Stimulated activated memory B cell treated with anti-CD40 and anti-IgM and Interleukin-4, amounts not matched to agents 10 μg/mL and 1 μg/mL and 100 μg/mL, for 72 hours (primary cell): ENCODE measurements at regions not wholly inside any gene's neighbourhood (a gene's known extent, or its start where the extent isn't known, plus 50 kb on each side); places are given as distances from the start of the nearest gene placed in this dataset.
"Not testable (repeated sequence)": the region's sequence is repeated elsewhere in the genome, so short reads cannot be mapped to it uniquely, and the experiment has no call there.

Experiments used
- ATAC-seq: fragments of 150-1000 bp; cut with Tn5 transposase; 2 replicates; pipeline ENCODE4 v1.10.0; 2021
- H3K27ac Mint-ChIP-seq: one replicate; pipeline ENCODE4 v1.8.0; 2022; ENCODE audit warnings: mild to moderate bottlenecking, mixed read lengths
- H3K27me3 Mint-ChIP-seq: one replicate; pipeline ENCODE4 v1.8.0; 2022; ENCODE audit warnings: mixed read lengths
- H3K36me3 Mint-ChIP-seq: one replicate; pipeline ENCODE4 v1.8.0; 2022; ENCODE audit warnings: mixed read lengths
- H3K4me1 Mint-ChIP-seq: one replicate; pipeline ENCODE4 v1.8.0; 2022; ENCODE audit warnings: mixed read lengths
- H3K4me3 Mint-ChIP-seq: one replicate; pipeline ENCODE4 v1.8.0; 2022; ENCODE audit warnings: mild to moderate bottlenecking, moderate library complexity, mixed read lengths
- H3K9me3 Mint-ChIP-seq: one replicate; pipeline ENCODE4 v1.8.0; 2022; ENCODE audit warnings: mixed read lengths

DNA sequence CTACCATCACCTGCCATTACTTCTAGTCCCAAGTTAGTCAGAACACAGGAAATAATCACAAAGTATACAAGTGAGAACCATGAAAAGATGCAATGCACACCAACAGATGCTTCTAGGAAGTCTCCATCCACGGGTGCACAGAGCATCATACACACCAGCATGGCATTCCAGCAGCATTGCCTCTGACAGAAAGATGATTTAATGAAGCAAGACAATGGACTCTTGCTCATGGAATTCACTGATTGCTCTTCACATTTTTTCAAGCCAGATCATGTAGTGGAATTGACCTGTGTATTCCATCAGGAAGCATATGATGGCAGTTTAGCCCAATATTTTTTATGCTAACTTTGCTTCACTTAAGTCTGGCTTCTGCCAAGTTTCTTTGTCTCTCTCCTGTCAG is 406.3 kb upstream of the RGS17 start:
- no peaks in the 10 kb centered on the region for H3K36me3 Mint-ChIP-seq
- H3K9me3 Mint-ChIP-seq, result no peaks in the 10 kb centered on the region
- ATAC-seq, result no peak
- no peak overlapping the region for H3K27ac Mint-ChIP-seq
- no peaks in the 10 kb centered on the region for H3K4me1 Mint-ChIP-seq
- no peak overlapping the region for H3K4me3 Mint-ChIP-seq
- H3K27me3 Mint-ChIP-seq, result no peaks in the 10 kb centered on the region

DNA sequence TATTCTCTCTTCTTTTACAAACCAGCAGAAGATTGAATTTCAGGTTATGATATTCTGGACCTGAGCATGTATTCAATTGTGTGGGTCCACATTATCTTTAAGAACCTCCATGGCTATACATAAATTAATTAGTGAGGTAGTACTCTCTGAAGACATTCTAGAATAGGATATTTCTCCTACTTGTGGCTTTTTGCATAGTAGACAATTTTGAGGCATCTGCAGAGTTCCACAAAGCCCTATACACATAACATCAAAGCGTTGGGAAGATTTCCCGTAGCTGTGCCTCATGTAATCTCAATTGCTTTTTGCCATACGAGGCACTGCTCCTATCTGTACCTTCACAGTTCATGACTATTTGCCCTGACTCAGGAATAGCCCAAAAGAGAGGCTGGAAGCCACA is 395.4 kb upstream of the RGS17 start:
- Mint-ChIP-seq H3K4me1 (no peaks in the 10 kb centered on the region), H3K36me3 (no peaks in the 10 kb centered on the region), H3K27me3 (no peaks in the 10 kb centered on the region), H3K27ac (no peak overlapping the region), H3K9me3 (peaks cover 6% of the 10 kb centered on the region), H3K4me3 (no peak overlapping the region)
- ATAC-seq, result no peak

- ATAC-seq, result no peak
- H3K27ac Mint-ChIP-seq, result no peak overlapping the region
- H3K36me3 Mint-ChIP-seq, result no peaks in the 10 kb centered on the region
- H3K4me3 Mint-ChIP-seq, result no peak overlapping the region
- no peaks in the 10 kb centered on the region for H3K4me1 Mint-ChIP-seq
- no peaks in the 10 kb centered on the region for H3K27me3 Mint-ChIP-seq
- peaks cover 4% of the 10 kb centered on the region for H3K9me3 Mint-ChIP-seq
Measured at GRCh38 chr6:153525998-153526397, 394.9 kb upstream of the RGS17 start.

DNA sequence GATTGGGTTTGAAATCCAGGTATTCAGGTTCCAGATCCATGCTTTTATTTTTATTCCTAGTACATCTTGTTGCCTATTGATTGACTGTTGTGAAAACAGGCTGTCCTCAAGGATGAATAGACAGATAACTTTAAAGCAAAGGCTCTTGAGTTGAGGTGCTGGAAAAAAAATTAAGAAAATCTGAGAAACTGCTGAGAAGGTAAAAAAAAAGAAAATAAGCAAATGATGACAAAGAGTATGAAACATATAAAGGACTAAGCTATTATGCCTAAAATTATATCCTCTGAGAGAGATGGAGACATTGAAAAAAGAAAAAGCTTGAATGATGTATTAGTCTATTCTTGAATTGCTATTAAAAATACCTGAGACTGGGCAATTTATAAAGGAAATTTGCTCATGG is 392.3 kb upstream of the RGS17 start:
- peaks cover 3% of the 10 kb centered on the region for H3K9me3 Mint-ChIP-seq
- H3K27ac Mint-ChIP-seq, result no peak overlapping the region
- no peaks in the 10 kb centered on the region for H3K36me3 Mint-ChIP-seq
- no peak overlapping the region for H3K4me3 Mint-ChIP-seq
- H3K27me3 Mint-ChIP-seq, result no peaks in the 10 kb centered on the region
- ATAC-seq, result no peak
- H3K4me1 Mint-ChIP-seq, result no peaks in the 10 kb centered on the region

GRCh38 chr6:153511896-153512496 is 380.9 kb upstream of the RGS17 start:
- Mint-ChIP-seq H3K4me1 (no peaks in the 10 kb centered on the region), H3K27ac (no peak overlapping the region), H3K36me3 (no peaks in the 10 kb centered on the region), H3K27me3 (no peaks in the 10 kb centered on the region), H3K9me3 (peaks cover 14% of the 10 kb centered on the region), H3K4me3 (no peak overlapping the region)
- no peak for ATAC-seq

GRCh38 chr6:153503810-153504209 is 372.7 kb upstream of the RGS17 start:
- no peaks in the 10 kb centered on the region for H3K36me3 Mint-ChIP-seq
- no peak for ATAC-seq
- H3K27me3 Mint-ChIP-seq, result no peaks in the 10 kb centered on the region
- no peak overlapping the region for H3K27ac Mint-ChIP-seq
- no peaks in the 10 kb centered on the region for H3K4me1 Mint-ChIP-seq
- H3K9me3 Mint-ChIP-seq, result peaks cover 3% of the 10 kb centered on the region
- no peak overlapping the region for H3K4me3 Mint-ChIP-seq

GRCh38 chr6:153493501-153493900 is 362.4 kb upstream of the RGS17 start:
- H3K36me3 Mint-ChIP-seq, result no peaks in the 10 kb centered on the region
- H3K9me3 Mint-ChIP-seq, result no peaks in the 10 kb centered on the region
- no peak overlapping the region for H3K27ac Mint-ChIP-seq
- no peak overlapping the region for H3K4me3 Mint-ChIP-seq
- H3K4me1 Mint-ChIP-seq, result no peaks in the 10 kb centered on the region
- no peak for ATAC-seq
- no peaks in the 10 kb centered on the region for H3K27me3 Mint-ChIP-seq

GRCh38 chr6:153489479-153489878 is 358.4 kb upstream of the RGS17 start:
- no peaks in the 10 kb centered on the region for H3K9me3 Mint-ChIP-seq
- H3K36me3 Mint-ChIP-seq, result no peaks in the 10 kb centered on the region
- no peak overlapping the region for H3K4me3 Mint-ChIP-seq
- no peak overlapping the region for H3K27ac Mint-ChIP-seq
- H3K27me3 Mint-ChIP-seq, result no peaks in the 10 kb centered on the region
- H3K4me1 Mint-ChIP-seq, result no peaks in the 10 kb centered on the region
- ATAC-seq, result no peak

- ATAC-seq, result no peak
- Mint-ChIP-seq H3K36me3 (no peaks in the 10 kb centered on the region), H3K9me3 (no peaks in the 10 kb centered on the region), H3K4me1 (no peaks in the 10 kb centered on the region), H3K4me3 (no peak overlapping the region), H3K27ac (no peak overlapping the region), H3K27me3 (no peaks in the 10 kb centered on the region)
Measured at GRCh38 chr6:153488267-153488666, 357.2 kb upstream of the RGS17 start.

DNA sequence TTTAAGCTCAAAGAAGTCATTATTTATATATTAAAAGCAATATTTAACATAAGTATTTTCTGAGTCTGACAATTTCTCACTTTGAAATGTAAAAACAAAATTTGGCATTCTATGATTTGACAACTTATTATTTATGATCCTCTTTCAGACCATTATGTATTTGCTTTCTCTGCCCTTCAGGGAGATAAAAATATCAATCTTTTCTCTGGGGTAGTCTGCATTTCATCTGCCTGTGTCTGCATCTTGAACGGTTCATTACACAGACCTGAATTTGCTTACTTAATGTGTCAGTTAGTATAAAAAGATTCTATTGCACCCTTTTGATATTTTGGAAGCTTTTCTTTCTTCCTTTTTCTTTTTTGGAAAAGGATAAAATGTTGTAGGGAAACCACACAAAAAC is 354.0 kb upstream of the RGS17 start:
- peaks cover 2% of the 10 kb centered on the region for H3K9me3 Mint-ChIP-seq
- ATAC-seq, result no peak
- no peak overlapping the region for H3K4me3 Mint-ChIP-seq
- no peaks in the 10 kb centered on the region for H3K36me3 Mint-ChIP-seq
- H3K4me1 Mint-ChIP-seq, result no peaks in the 10 kb centered on the region
- H3K27me3 Mint-ChIP-seq, result no peaks in the 10 kb centered on the region
- no peak overlapping the region for H3K27ac Mint-ChIP-seq

DNA sequence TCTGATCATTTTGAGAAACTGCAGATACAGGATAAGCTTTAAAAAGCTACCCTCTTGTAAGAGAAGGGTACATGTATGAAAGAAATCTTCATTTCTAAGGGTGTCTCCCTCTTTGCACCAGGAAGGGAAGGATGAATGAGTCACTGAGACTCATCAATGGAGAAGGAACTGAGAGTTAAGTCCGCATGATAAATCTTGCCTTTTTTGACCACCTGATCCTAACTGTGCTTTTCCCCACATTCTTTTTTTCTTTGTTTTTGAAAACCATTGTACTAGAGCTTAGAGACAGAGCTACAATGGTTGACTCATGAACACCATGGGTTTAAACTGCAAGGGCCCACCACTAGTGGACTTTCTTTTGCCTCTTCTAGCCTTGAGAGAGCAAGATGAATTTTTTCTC is 353.0 kb upstream of the RGS17 start:
- Mint-ChIP-seq H3K36me3 (no peaks in the 10 kb centered on the region), H3K9me3 (peaks cover 2% of the 10 kb centered on the region), H3K27ac (no peak overlapping the region), H3K4me1 (no peaks in the 10 kb centered on the region), H3K4me3 (no peak overlapping the region), H3K27me3 (no peaks in the 10 kb centered on the region)
- ATAC-seq, result no peak

- H3K27me3 Mint-ChIP-seq, result no peaks in the 10 kb centered on the region
Measured at GRCh38 chr6:153476243-153476642, 345.2 kb upstream of the RGS17 start.

GRCh38 chr6:153465050-153465449 is 334.0 kb upstream of the RGS17 start:
- peaks cover 3% of the 10 kb centered on the region for H3K9me3 Mint-ChIP-seq
- H3K4me1 Mint-ChIP-seq, result no peaks in the 10 kb centered on the region
- H3K27ac Mint-ChIP-seq, result no peak overlapping the region
- no peak overlapping the region for H3K4me3 Mint-ChIP-seq
- H3K27me3 Mint-ChIP-seq, result no peaks in the 10 kb centered on the region
- no peaks in the 10 kb centered on the region for H3K36me3 Mint-ChIP-seq
- no peak for ATAC-seq

More at GRCh38 chr6:153476243-153476642, 345.2 kb upstream of the RGS17 start:
- Mint-ChIP-seq H3K36me3 (no peaks in the 10 kb centered on the region), H3K4me1 (no peaks in the 10 kb centered on the region), H3K27ac (no peak overlapping the region), H3K4me3 (no peak overlapping the region), H3K9me3 (peaks cover 2% of the 10 kb centered on the region)
- no peak for ATAC-seq

DNA sequence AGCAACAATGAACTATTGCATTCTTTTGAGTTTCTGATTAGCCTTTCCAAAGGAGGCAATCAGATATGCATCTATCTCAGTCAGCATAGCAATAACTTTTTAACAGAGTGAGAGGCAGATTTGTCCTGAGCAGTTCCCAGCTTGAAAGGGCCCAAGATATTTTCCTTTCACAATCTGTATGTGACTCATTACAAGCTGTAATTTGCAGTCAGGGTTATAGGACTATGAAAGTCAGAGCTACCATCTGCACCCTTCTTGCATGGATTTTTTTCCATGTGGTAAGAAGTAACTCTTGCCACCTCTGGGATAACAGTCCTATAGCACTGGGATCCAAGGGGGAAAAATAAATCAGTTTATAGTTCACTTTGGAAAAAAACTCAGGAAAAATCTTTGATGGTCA is 318.2 kb upstream of the RGS17 start:
- no peaks in the 10 kb centered on the region for H3K4me1 Mint-ChIP-seq
- no peak overlapping the region for H3K4me3 Mint-ChIP-seq

GRCh38 chr6:153442749-153443148 is 311.7 kb upstream of the RGS17 start:
- H3K27ac Mint-ChIP-seq, H3K36me3 Mint-ChIP-seq, H3K9me3 Mint-ChIP-seq, H3K27me3 Mint-ChIP-seq, H3K4me1 Mint-ChIP-seq, ATAC-seq, H3K4me3 Mint-ChIP-seq: not testable (repeated sequence)

More for the DNA sequence above, 318.2 kb upstream of the RGS17 start:
- ATAC-seq, result no peak
- Mint-ChIP-seq H3K27ac (no peak overlapping the region), H3K9me3 (peaks cover 2% of the 10 kb centered on the region), H3K36me3 (no peaks in the 10 kb centered on the region), H3K27me3 (no peaks in the 10 kb centered on the region)

DNA sequence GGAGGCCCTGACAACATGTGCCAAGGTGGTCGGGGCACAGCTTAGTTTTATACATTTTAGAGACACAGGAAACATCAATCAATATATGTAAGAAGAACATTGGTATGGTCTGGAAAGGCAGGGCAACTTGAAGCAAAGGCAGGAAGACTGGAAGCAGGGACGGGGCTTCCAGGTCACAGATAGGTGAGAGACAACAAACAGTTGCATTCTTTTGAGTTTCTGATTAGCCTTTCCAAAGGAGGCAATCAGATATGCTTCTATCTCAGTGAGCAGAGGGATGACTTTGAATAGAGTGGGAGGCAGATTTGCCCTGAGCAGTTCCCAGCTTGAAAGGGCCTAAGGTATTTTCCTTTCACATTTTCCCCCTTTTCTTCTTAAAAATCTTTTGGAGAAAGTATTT is 311.0 kb upstream of the RGS17 start:
- H3K36me3 Mint-ChIP-seq, result no peaks in the 10 kb centered on the region
- ATAC-seq, result no peak
- H3K4me3 Mint-ChIP-seq, result no peak overlapping the region
- no peak overlapping the region for H3K27ac Mint-ChIP-seq
- H3K9me3 Mint-ChIP-seq, result peaks cover 10% of the 10 kb centered on the region
- H3K4me1 Mint-ChIP-seq, result no peaks in the 10 kb centered on the region
- no peaks in the 10 kb centered on the region for H3K27me3 Mint-ChIP-seq

- no peak overlapping the region for H3K4me3 Mint-ChIP-seq
- ATAC-seq, result no peak
- H3K36me3 Mint-ChIP-seq, result no peaks in the 10 kb centered on the region
- no peak overlapping the region for H3K27ac Mint-ChIP-seq
- peaks cover 4% of the 10 kb centered on the region for H3K9me3 Mint-ChIP-seq
- no peaks in the 10 kb centered on the region for H3K4me1 Mint-ChIP-seq
- no peaks in the 10 kb centered on the region for H3K27me3 Mint-ChIP-seq
Measured at GRCh38 chr6:153437193-153437592, 306.1 kb upstream of the RGS17 start.
